Type B pancreatic cell (in vitro differentiated cells): ENCODE measurements at regions not wholly inside any gene's neighbourhood (a gene's known extent, or its start where the extent isn't known, plus 50 kb on each side); places are given as distances from the start of the nearest gene placed in this dataset.

Experiments
- DNase-seq: peaks from one replicate; pipeline ENCODE4 v3.0.0; 2021; ENCODE audit warnings: mixed read lengths; ENCODE audit not compliant: unreplicated experiment; ENCODE audit errors: extremely low spot score
- H3K27ac Mint-ChIP-seq: 2 replicates; pipeline ENCODE4 v1.8.0; 2021; ENCODE audit warnings: mild to moderate bottlenecking, mixed read lengths
- H3K27me3 Mint-ChIP-seq: 2 replicates; pipeline ENCODE4 v1.8.0; 2021; ENCODE audit warnings: mixed read lengths
- H3K36me3 Mint-ChIP-seq: 2 replicates; pipeline ENCODE4 v1.8.0; 2021; ENCODE audit warnings: mixed read lengths
- H3K4me1 Mint-ChIP-seq: one replicate; pipeline ENCODE4 v1.8.0; 2021; ENCODE audit warnings: mixed read lengths; ENCODE audit not compliant: unreplicated experiment
- H3K4me3 Mint-ChIP-seq: 2 replicates; pipeline ENCODE4 v1.8.0; 2021; ENCODE audit warnings: mild to moderate bottlenecking, mixed read lengths
- H3K9me3 Mint-ChIP-seq: 2 replicates; pipeline ENCODE4 v1.8.0; 2021; ENCODE audit warnings: mixed read lengths
- CTCF ChIP-seq: fragments of 200-600 bp; sonication (generic); conservative IDR thresholded peaks from 2 replicates; pipeline ENCODE4 v1.5.0; 2021; ENCODE audit warnings: antibody characterized with exemption, mild to moderate bottlenecking

GRCh38 chr11:93256623-93257022, 58.8 kb upstream of the SLC36A4 start:
- H3K9me3 Mint-ChIP-seq = peaks cover 11% of the 10 kb centered on the region
- H3K27me3 Mint-ChIP-seq = no peaks in the 10 kb centered on the region
- no peaks in the 10 kb centered on the region for H3K36me3 Mint-ChIP-seq
- TF ChIP-seq CTCF = no peak
- H3K4me1 Mint-ChIP-seq = no peaks in the 10 kb centered on the region
- DNase-seq = no peak
- H3K4me3 Mint-ChIP-seq = no peak overlapping the region
- no peak overlapping the region for H3K27ac Mint-ChIP-seq

- no peaks in the 10 kb centered on the region for H3K4me1 Mint-ChIP-seq
- H3K27ac Mint-ChIP-seq = no peak overlapping the region
- DNase-seq = no peak
- H3K9me3 Mint-ChIP-seq = peaks cover 9% of the 10 kb centered on the region
- H3K36me3 Mint-ChIP-seq = peaks cover 8% of the 10 kb centered on the region
- H3K27me3 Mint-ChIP-seq = peaks cover 16% of the 10 kb centered on the region
- TF ChIP-seq CTCF = no peak
- no peak overlapping the region for H3K4me3 Mint-ChIP-seq
Measured at GRCh38 chr11:93267383-93267782, 63.2 kb upstream of the DEUP1 start.

GRCh38 chr11:93268287-93269040, 62.1 kb upstream of the DEUP1 start:
- H3K27ac Mint-ChIP-seq = no peak overlapping the region
- peaks cover 12% of the 10 kb centered on the region for H3K27me3 Mint-ChIP-seq
- no peak overlapping the region for H3K4me3 Mint-ChIP-seq

GRCh38 chr11:93271596-93271995, 58.9 kb upstream of the DEUP1 start:
- H3K27me3 Mint-ChIP-seq = peaks cover 22% of the 10 kb centered on the region
- peaks cover 9% of the 10 kb centered on the region for H3K9me3 Mint-ChIP-seq
- TF ChIP-seq CTCF = no peak
- no peaks in the 10 kb centered on the region for H3K4me1 Mint-ChIP-seq
- H3K36me3 Mint-ChIP-seq = peaks cover 8% of the 10 kb centered on the region
- no peak overlapping the region for H3K27ac Mint-ChIP-seq
- H3K4me3 Mint-ChIP-seq = no peak overlapping the region
- DNase-seq = no peak

More at GRCh38 chr11:93268287-93269040, 62.1 kb upstream of the DEUP1 start:
- DNase-seq = no peak
- Mint-ChIP-seq H3K4me1 (no peaks in the 10 kb centered on the region), H3K36me3 (peaks cover 8% of the 10 kb centered on the region), H3K9me3 (peaks cover 9% of the 10 kb centered on the region)
- no peak for TF ChIP-seq CTCF

GRCh38 chr11:93274851-93275250, 55.7 kb upstream of the DEUP1 start:
- TF ChIP-seq CTCF = no peak
- H3K9me3 Mint-ChIP-seq = no peaks in the 10 kb centered on the region
- peaks cover 13% of the 10 kb centered on the region for H3K27me3 Mint-ChIP-seq
- H3K4me3 Mint-ChIP-seq = no peak overlapping the region
- H3K36me3 Mint-ChIP-seq = no peaks in the 10 kb centered on the region
- H3K4me1 Mint-ChIP-seq = no peaks in the 10 kb centered on the region
- H3K27ac Mint-ChIP-seq = no peak overlapping the region
- no peak for DNase-seq
